Ramos (cell line): ENCODE measurements at regions not wholly inside any gene's neighbourhood (a gene's known extent, or its start where the extent isn't known, plus 50 kb on each side); places are given as distances from the start of the nearest gene placed in this dataset.
"Not testable (repeated sequence)": the region's sequence is repeated elsewhere in the genome, so short reads cannot be mapped to it uniquely, and the experiment has no call there.

Experiments used
- in situ Hi-C: fragments of 300-500 bp; cut with MboI; formaldehyde crosslinking; loops from one replicate; pipeline ENCODE4 v1.14.3; 2022; ENCODE audit warnings: low sequenced_read_pairs; ENCODE audit not compliant: unreplicated experiment

- in situ Hi-C loops, result no loop called here
Observed at GRCh38 chrX:139077281-139078250, 366.0 kb upstream of the FGF13 start.

- in situ Hi-C loops, result no loop called here
Observed at GRCh38 chrX:139063364-139063763, 351.8 kb upstream of the FGF13 start.

- in situ Hi-C loops, result no loop called here
Observed at GRCh38 chrX:139058831-139059495, 347.4 kb upstream of the FGF13 start.

GRCh38 chrX:139052461-139052860 is 340.9 kb upstream of the FGF13 start:
- in situ Hi-C loops, result no loop called here

- in situ Hi-C loops, result no loop called here
Observed at GRCh38 chrX:139049465-139049864, 337.9 kb upstream of the FGF13 start.

GRCh38 chrX:139044680-139045079 is 333.2 kb upstream of the FGF13 start:
- in situ Hi-C loops, result no loop called here

- in situ Hi-C loops, result no loop called here
Observed at GRCh38 chrX:139039041-139039440, 327.5 kb upstream of the FGF13 start.

GRCh38 chrX:139026811-139027210 is 315.3 kb upstream of the FGF13 start:
- in situ Hi-C loops, result no loop called here

GRCh38 chrX:139026406-139026805 is 314.9 kb upstream of the FGF13 start:
- in situ Hi-C loops, result no loop called here

- in situ Hi-C loops, result no loop called here
Observed at GRCh38 chrX:139025816-139026215, 314.3 kb upstream of the FGF13 start.

- in situ Hi-C loops, result no loop called here
Observed at GRCh38 chrX:139023531-139023930, 312.0 kb upstream of the FGF13 start.

- in situ Hi-C loops, result no loop called here
Observed at GRCh38 chrX:139020801-139021200, 309.3 kb upstream of the FGF13 start.

- in situ Hi-C loops, result no loop called here
Observed at GRCh38 chrX:139018436-139018835, 306.9 kb upstream of the FGF13 start.

GRCh38 chrX:139015627-139016026 is 304.1 kb upstream of the FGF13 start:
- in situ Hi-C loops, result no loop called here

- in situ Hi-C loops, result no loop called here
Observed at GRCh38 chrX:139008185-139008584, 296.7 kb upstream of the FGF13 start.

- in situ Hi-C loops, result not testable (repeated sequence)
Observed at GRCh38 chrX:139003856-139004527, 292.5 kb upstream of the FGF13 start.

- in situ Hi-C loops, result no loop called here
Observed at GRCh38 chrX:139002319-139002718, 290.8 kb upstream of the FGF13 start.

GRCh38 chrX:138996268-138996667 is 284.8 kb upstream of the FGF13 start:
- in situ Hi-C loops, result no loop called here

- in situ Hi-C loops, result no loop called here
Observed at GRCh38 chrX:138995458-138995857, 283.9 kb upstream of the FGF13 start.

GRCh38 chrX:138990425-138990824 is 278.9 kb upstream of the FGF13 start:
- in situ Hi-C loops, result not testable (repeated sequence)

- in situ Hi-C loops, result no loop called here
Observed at GRCh38 chrX:138986866-138987265, 275.3 kb upstream of the FGF13 start.
